Trophoblast cell (in vitro differentiated cells and primary cell): ENCODE measurements at regions not wholly inside any gene's neighbourhood (a gene's known extent, or its start where the extent isn't known, plus 50 kb on each side); places are given as distances from the start of the nearest gene placed in this dataset.

Experiments used
- DNase-seq, 2 donors: peaks; one replicate each; pipeline ENCODE4 v3.0.0-alpha.2; 2016
- H2AFZ ChIP-seq: 2 replicates; pipeline ENCODE4 v1.6.1; 2013; ENCODE audit warnings: low read length, moderate library complexity, mild to moderate bottlenecking; ENCODE audit not compliant: insufficient read depth, poor library complexity
- H2AK5ac ChIP-seq: 2 replicates; pipeline ENCODE4 v1.6.1; 2013; ENCODE audit warnings: mild to moderate bottlenecking, low read length
- H2BK120ac ChIP-seq: 2 replicates; pipeline ENCODE4 v1.6.1; 2013; ENCODE audit warnings: low read length, mild to moderate bottlenecking, moderate library complexity; ENCODE audit not compliant: insufficient read depth, poor library complexity
- H2BK12ac ChIP-seq: 2 replicates; pipeline ENCODE4 v1.6.1; 2013; ENCODE audit warnings: mild to moderate bottlenecking, low read length, moderate library complexity
- H2BK5ac ChIP-seq: 2 replicates; pipeline ENCODE4 v1.6.1; 2013; ENCODE audit warnings: low read length, low read depth, moderate library complexity, mild to moderate bottlenecking; ENCODE audit not compliant: poor library complexity
- H3K14ac ChIP-seq: 2 replicates; pipeline ENCODE4 v1.6.1; 2013; ENCODE audit warnings: mild to moderate bottlenecking, low read length
- H3K18ac ChIP-seq: 2 replicates; pipeline ENCODE4 v1.6.1; 2013; ENCODE audit warnings: mild to moderate bottlenecking, low read length
- H3K23ac ChIP-seq: 2 replicates; pipeline ENCODE4 v1.6.1; 2013; ENCODE audit warnings: low read length
- H3K27ac ChIP-seq: 2 replicates; pipeline ENCODE4 v1.5.1; 2013; ENCODE audit warnings: low read depth, mild to moderate bottlenecking, inconsistent platforms, low read length, moderate library complexity
- H3K27me3 ChIP-seq: 2 replicates; pipeline ENCODE4 v1.6.1; 2013; ENCODE audit warnings: inconsistent platforms, mild to moderate bottlenecking, low read length, moderate library complexity; ENCODE audit not compliant: insufficient read depth
- H3K36me3 ChIP-seq, 2 experiments: 1 replicate in 1 of 2; 2 replicates in 1 of 2; pipeline ENCODE4 v1.6.1; 2013; ENCODE audit warnings: low read length in 2 of 2, mild to moderate bottlenecking in 2 of 2, moderate library complexity in 1 of 2; ENCODE audit not compliant: insufficient read depth in 2 of 2, control insufficient read depth in 1 of 2
- H3K4ac ChIP-seq: 2 replicates; pipeline ENCODE4 v1.6.1; 2013; ENCODE audit warnings: low read depth, mild to moderate bottlenecking, low read length, moderate library complexity
- H3K4me1 ChIP-seq, 2 experiments: 1 replicate in 1 of 2; 2 replicates in 1 of 2; pipeline ENCODE4 v1.6.1; 2013; ENCODE audit warnings: low read length in 2 of 2, mild to moderate bottlenecking in 2 of 2, moderate library complexity in 1 of 2; ENCODE audit not compliant: insufficient read depth in 2 of 2, control insufficient read depth in 1 of 2
- H3K4me2 ChIP-seq: 2 replicates; pipeline ENCODE4 v1.6.1; 2013; ENCODE audit warnings: inconsistent platforms, mild to moderate bottlenecking, low read length, moderate library complexity
- H3K4me3 ChIP-seq: 2 replicates; pipeline ENCODE4 v1.5.1; 2013; ENCODE audit warnings: mild to moderate bottlenecking, low read depth, low read length, inconsistent platforms
- H3K79me1 ChIP-seq: one replicate; pipeline ENCODE4 v1.6.1; 2013; ENCODE audit warnings: low read length
- H3K79me2 ChIP-seq: 2 replicates; pipeline ENCODE4 v1.6.1; 2013; ENCODE audit warnings: low read length, mild to moderate bottlenecking; ENCODE audit not compliant: control insufficient read depth, insufficient read depth, poor library complexity
- H3K9ac ChIP-seq: 2 replicates; pipeline ENCODE4 v1.6.1; 2013; ENCODE audit warnings: mild to moderate bottlenecking, low read length
- H3K9me3 ChIP-seq: 2 replicates; pipeline ENCODE4 v1.6.1; 2013; ENCODE audit warnings: low read depth, mild to moderate bottlenecking, control low read depth, inconsistent platforms, low read length; ENCODE audit not compliant: insufficient read depth
- H4K12ac ChIP-seq: 2 replicates; pipeline ENCODE4 v1.6.1; 2013; ENCODE audit warnings: low read depth, mild to moderate bottlenecking, low read length, moderate library complexity
- H4K8ac ChIP-seq: 2 replicates; pipeline ENCODE4 v1.6.1; 2013; ENCODE audit warnings: low read depth, mild to moderate bottlenecking, low read length, moderate library complexity
- H4K91ac ChIP-seq: one replicate; pipeline ENCODE4 v1.6.1; 2013; ENCODE audit warnings: low read depth, mild to moderate bottlenecking, low read length, moderate library complexity
- WGBS: extraction: QIAGEN DNeasy Blood & Tissue Kit; methylation state at CpG from one replicate; pipeline ENCODE4 v1.1.7; 2013; ENCODE audit warnings: missing lambda C conversion rate; ENCODE audit not compliant: insufficient read length, insufficient coverage; ENCODE audit errors: extremely low coverage; 5-methylcytosine and 5-hydroxymethylcytosine counted together

DNA sequence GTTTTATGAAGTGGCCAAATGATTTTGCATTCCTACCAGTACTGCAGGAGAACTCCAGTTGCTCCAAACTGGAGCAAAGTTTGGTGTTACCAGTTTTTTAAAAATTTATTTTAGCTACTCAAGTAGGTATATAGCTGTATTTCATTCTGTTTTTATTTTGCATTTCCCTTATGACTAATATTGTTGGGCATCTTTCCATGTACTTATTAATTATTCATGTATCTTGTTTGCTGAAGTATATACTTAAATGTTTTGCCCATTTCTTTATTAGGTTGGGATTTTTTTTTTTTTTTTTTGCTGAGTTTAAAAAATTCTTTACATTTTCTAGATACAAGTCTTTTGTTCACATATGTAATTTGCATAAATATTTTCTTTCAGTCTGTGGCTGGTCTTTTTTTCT, 386.6 kb upstream of the DAB2 start:
- Histone ChIP-seq H3K27ac (no peak overlapping the region), H3K79me2 (no peaks in the 10 kb centered on the region), H4K8ac (no peak overlapping the region), H3K79me1 (no peaks in the 10 kb centered on the region), H3K36me3 (no peaks in the 10 kb centered on the region), H3K4me3 (no peak overlapping the region), H3K18ac (no peak overlapping the region), H4K12ac (no peak overlapping the region), H3K14ac (no peak overlapping the region), H2AK5ac (no peak overlapping the region), H3K4ac (no peak overlapping the region), H3K9me3 (no peaks in the 10 kb centered on the region), H4K91ac (no peak overlapping the region), H2BK12ac (no peak overlapping the region), H3K23ac (no peak overlapping the region), H2BK120ac (no peak overlapping the region), H3K9ac (no peak overlapping the region), H2AFZ (no peak overlapping the region), H3K4me2 (no peak overlapping the region), H2BK5ac (no peak overlapping the region), H3K4me1 (no peaks in the 10 kb centered on the region), H3K27me3 (no peaks in the 10 kb centered on the region)
- DNase-seq: no peak

DNA sequence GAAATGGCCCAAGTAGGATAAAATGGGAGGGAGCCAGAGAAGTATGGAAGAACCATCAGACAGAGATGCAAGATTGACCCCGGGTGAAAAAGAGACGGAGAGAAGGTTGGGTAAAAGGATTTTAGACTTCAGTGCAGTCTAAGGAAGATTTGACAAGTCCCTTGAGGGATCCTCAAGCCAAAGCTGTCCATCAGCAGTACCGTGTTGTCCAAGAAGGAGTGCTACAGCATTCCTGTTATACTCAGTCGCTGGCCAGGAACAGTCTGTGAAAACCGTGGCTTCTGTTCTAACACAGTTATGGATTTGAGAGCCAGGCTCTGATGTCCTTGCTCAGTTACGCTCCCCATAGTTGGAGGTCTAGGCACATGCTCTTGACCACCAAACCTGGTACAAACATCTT, 383.9 kb upstream of the DAB2 start:
- no peak for DNase-seq
- no peak overlapping the region for H3K4ac ChIP-seq
- H3K9ac ChIP-seq: no peak overlapping the region
- no peak overlapping the region for H3K23ac ChIP-seq
- no peaks in the 10 kb centered on the region for H3K4me1 ChIP-seq
- no peak overlapping the region for H4K8ac ChIP-seq
- H2BK120ac ChIP-seq: no peak overlapping the region
- no CpG with 5 or more reads among the region's 6 CpGs for WGBS
- H2AK5ac ChIP-seq: no peak overlapping the region
- H4K91ac ChIP-seq: no peak overlapping the region
- no peak overlapping the region for H3K18ac ChIP-seq
- no peak overlapping the region for H4K12ac ChIP-seq
- H3K27me3 ChIP-seq: no peaks in the 10 kb centered on the region
- H2BK5ac ChIP-seq: no peak overlapping the region
- H2AFZ ChIP-seq: no peak overlapping the region
- H3K4me2 ChIP-seq: no peak overlapping the region
- H3K4me3 ChIP-seq: no peak overlapping the region
- no peak overlapping the region for H2BK12ac ChIP-seq
- H3K36me3 ChIP-seq: no peaks in the 10 kb centered on the region
- H3K79me1 ChIP-seq: no peaks in the 10 kb centered on the region
- no peaks in the 10 kb centered on the region for H3K79me2 ChIP-seq
- no peak overlapping the region for H3K14ac ChIP-seq
- H3K9me3 ChIP-seq: no peaks in the 10 kb centered on the region
- no peak overlapping the region for H3K27ac ChIP-seq

DNA sequence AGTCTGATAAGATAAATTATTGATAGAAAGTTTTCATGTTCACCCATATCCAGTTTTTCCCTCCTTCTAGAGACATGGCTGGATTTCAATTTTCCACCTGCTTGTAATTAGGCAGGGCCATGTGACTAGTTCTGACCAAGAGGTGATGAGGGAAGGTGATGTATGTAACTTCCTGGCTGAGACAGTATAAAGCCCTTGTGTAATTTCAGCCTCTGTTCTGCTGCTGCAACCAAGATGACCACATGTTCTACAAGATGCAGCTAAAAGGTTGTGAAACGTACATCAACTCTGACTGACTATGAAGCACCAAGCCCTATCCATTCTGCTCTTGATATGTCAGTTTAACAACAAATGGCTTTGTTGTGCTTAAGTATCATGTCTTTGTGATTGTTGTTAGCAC, 376.5 kb upstream of the DAB2 start:
- Histone ChIP-seq H2BK120ac (no peak overlapping the region), H3K79me2 (no peaks in the 10 kb centered on the region), H4K8ac (no peak overlapping the region), H3K4me2 (no peak overlapping the region), H2AK5ac (no peak overlapping the region), H3K23ac (no peak overlapping the region), H3K36me3 (no peaks in the 10 kb centered on the region), H2BK5ac (no peak overlapping the region), H2AFZ (no peak overlapping the region), H3K27me3 (no peaks in the 10 kb centered on the region), H3K18ac (no peak overlapping the region), H3K79me1 (no peaks in the 10 kb centered on the region), H3K4me1 (no peaks in the 10 kb centered on the region), H3K4me3 (no peak overlapping the region), H3K27ac (no peak overlapping the region), H3K9me3 (no peaks in the 10 kb centered on the region), H3K14ac (no peak overlapping the region), H4K91ac (no peak overlapping the region), H3K4ac (no peak overlapping the region), H4K12ac (no peak overlapping the region), H2BK12ac (no peak overlapping the region), H3K9ac (no peak overlapping the region)
- no peak for DNase-seq
- no CpG with 5 or more reads among the region's 1 CpG for WGBS

DNA sequence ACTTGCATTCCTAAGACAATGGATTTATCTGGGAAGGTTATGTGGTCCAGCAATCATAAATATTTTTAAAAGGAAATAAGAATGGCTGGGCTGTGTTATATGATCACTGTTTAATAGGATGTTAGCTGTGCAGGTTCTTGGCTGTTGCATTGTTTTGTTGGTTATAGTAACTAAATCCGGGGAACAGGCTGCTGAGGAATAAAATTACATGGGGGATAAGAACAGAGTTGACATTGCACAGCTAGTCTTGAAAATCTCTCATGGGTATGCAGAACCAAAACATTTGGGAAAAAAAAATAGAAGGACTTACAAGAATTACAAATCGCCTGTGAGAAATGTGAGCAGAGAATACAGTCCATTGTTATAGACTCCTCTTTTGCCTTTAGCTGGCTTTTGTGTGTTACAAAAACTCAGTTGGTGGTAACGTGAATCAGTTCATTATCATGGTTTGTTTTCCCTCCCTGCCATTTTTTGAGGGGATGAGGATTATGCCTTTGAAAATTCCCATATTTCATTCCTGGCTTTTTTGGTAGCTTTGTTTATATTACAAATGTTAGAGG, 375.3 kb upstream of the DAB2 start:
- no peak overlapping the region for H3K4me3 ChIP-seq
- no peak overlapping the region for H3K4me2 ChIP-seq
- H3K79me1 ChIP-seq: no peaks in the 10 kb centered on the region
- H2AK5ac ChIP-seq: no peak overlapping the region
- no peaks in the 10 kb centered on the region for H3K4me1 ChIP-seq
- no peak overlapping the region for H3K9ac ChIP-seq
- H3K9me3 ChIP-seq: no peaks in the 10 kb centered on the region
- H3K36me3 ChIP-seq: no peaks in the 10 kb centered on the region
- H3K18ac ChIP-seq: no peak overlapping the region
- H3K23ac ChIP-seq: no peak overlapping the region
- no peak overlapping the region for H3K14ac ChIP-seq
- H3K4ac ChIP-seq: no peak overlapping the region
- H2BK120ac ChIP-seq: no peak overlapping the region
- H3K79me2 ChIP-seq: no peaks in the 10 kb centered on the region
- no peak overlapping the region for H3K27ac ChIP-seq
- DNase-seq: no peak
- H2BK12ac ChIP-seq: no peak overlapping the region
- no CpG with 5 or more reads among the region's 3 CpGs for WGBS
- H2AFZ ChIP-seq: no peak overlapping the region
- H4K12ac ChIP-seq: no peak overlapping the region
- H4K8ac ChIP-seq: no peak overlapping the region
- no peak overlapping the region for H2BK5ac ChIP-seq
- no peak overlapping the region for H4K91ac ChIP-seq
- H3K27me3 ChIP-seq: no peaks in the 10 kb centered on the region
